PC-9 (cell line): ENCODE measurements at regions not wholly inside any gene's neighbourhood (a gene's known extent, or its start where the extent isn't known, plus 50 kb on each side); places are given as distances from the start of the nearest gene placed in this dataset.

Experiments used
- CTCF ChIP-seq: fragments of 200-600 bp; sonication (generic); conservative IDR thresholded peaks from 2 replicates; pipeline ENCODE4 v1.6.1; 2017; ENCODE audit warnings: mixed run types, antibody characterized with exemption, mild to moderate bottlenecking, moderate library complexity
- EZH2 ChIP-seq: fragments of 200-600 bp; sonication (generic); IDR thresholded peaks from 2 replicates; pipeline ENCODE4 v1.8.0; 2017; ENCODE audit warnings: antibody characterized with exemption, low read depth

DNA sequence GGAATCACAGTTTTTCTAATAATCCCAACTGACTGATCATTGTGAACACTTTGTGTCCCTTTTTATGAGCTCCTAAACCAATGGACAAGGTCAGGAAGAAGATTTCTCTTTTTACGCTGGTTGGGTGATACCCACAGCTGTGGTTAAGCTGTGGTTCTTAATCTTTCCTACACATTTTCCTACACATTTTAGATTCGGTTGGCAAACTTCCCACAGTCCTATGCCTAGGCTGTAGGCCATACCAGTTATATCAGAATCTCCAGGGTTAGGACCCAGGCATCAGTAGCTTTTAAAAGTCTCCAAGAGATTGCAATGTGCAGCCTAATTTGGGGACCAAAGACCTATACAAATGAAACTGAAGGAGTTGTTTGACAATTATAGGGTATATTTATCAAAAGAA, 203.0 kb downstream of the SP3 start:
- TF ChIP-seq EZH2 (no peak), CTCF (no peak)
